Natural killer cell (primary cell): ENCODE measurements at regions not wholly inside any gene's neighbourhood (a gene's known extent, or its start where the extent isn't known, plus 50 kb on each side); places are given as distances from the start of the nearest gene placed in this dataset.

Experiments
- ATAC-seq, 3 donors: fragments of 150-1000 bp in 2 of 3; fragments of 200-7000 bp in 1 of 3; cut with Tn5 transposase; 1 replicate in 1 of 3; 2 replicates in 2 of 3; pipeline ENCODE4 v1.10.0; 2021; ENCODE audit warnings: mild to moderate bottlenecking in 2 of 3, moderate library complexity in 2 of 3
- DNase-seq, 2 donors: peaks; one replicate each; pipeline versions ENCODE4 v3.0.0 to v3.0.0-alpha.2; 2013 to 2021; ENCODE audit warnings: mixed read lengths in 1 of 2
- H3K27ac ChIP-seq: one replicate; pipeline ENCODE4 v1.5.1; 2013; ENCODE audit warnings: mild to moderate bottlenecking, low read length
- H3K27me3 ChIP-seq: one replicate; pipeline ENCODE4 v1.6.1; 2013; ENCODE audit warnings: low read length; ENCODE audit not compliant: control insufficient read depth, insufficient read depth
- H3K36me3 ChIP-seq: one replicate; pipeline ENCODE4 v1.6.1; 2013; ENCODE audit warnings: low read length; ENCODE audit not compliant: control insufficient read depth, insufficient read depth
- H3K4me1 ChIP-seq: one replicate; pipeline ENCODE4 v1.6.1; 2013; ENCODE audit warnings: low read length; ENCODE audit not compliant: control insufficient read depth, insufficient read depth
- H3K4me3 ChIP-seq: one replicate; pipeline ENCODE4 v1.5.1; 2013; ENCODE audit warnings: low read length
- H3K9me3 ChIP-seq: one replicate; pipeline ENCODE4 v1.6.1; 2013; ENCODE audit warnings: low read length; ENCODE audit not compliant: control insufficient read depth, insufficient read depth
- H3K27ac Mint-ChIP-seq, 2 donors: one replicate each; pipeline ENCODE4 v1.8.0; 2022; ENCODE audit warnings: mild to moderate bottlenecking in 2 of 2, mixed read lengths in 2 of 2, moderate library complexity in 1 of 2
- H3K27me3 Mint-ChIP-seq, 2 donors: one replicate each; pipeline ENCODE4 v1.8.0; 2022; ENCODE audit warnings: low read depth in 2 of 2, mixed read lengths in 2 of 2
- H3K36me3 Mint-ChIP-seq: one replicate; pipeline ENCODE4 v1.8.0; 2022; ENCODE audit warnings: mixed read lengths
- H3K4me1 Mint-ChIP-seq, 2 donors: one replicate each; pipeline ENCODE4 v1.8.0; 2022; ENCODE audit warnings: mixed read lengths in 2 of 2
- H3K4me3 Mint-ChIP-seq: one replicate; pipeline ENCODE4 v1.8.0; 2022; ENCODE audit warnings: mild to moderate bottlenecking, moderate library complexity, mixed read lengths
- H3K9me3 Mint-ChIP-seq, 2 donors: one replicate each; pipeline ENCODE4 v1.8.0; 2022; ENCODE audit warnings: mixed read lengths in 2 of 2
- WGBS: methylation state at CpG from one replicate; pipeline ENCODE4 v1.1.7; 2013; ENCODE audit warnings: missing lambda C conversion rate; ENCODE audit not compliant: insufficient coverage; 5-methylcytosine and 5-hydroxymethylcytosine counted together
- intact Hi-C: fragments of 100-400 bp; cut with micrococcal nuclease; formaldehyde crosslinking; loops from one replicate; pipeline ENCODE4 v1.14.2; 2022
- TF ChIP-seq, protein P1 (sequence below): fragments of 200-600 bp; IDR thresholded peaks from one replicate; pipeline ENCODE4 v1.8.0; 2022; ENCODE audit warnings: antibody characterized with exemption

DNA sequence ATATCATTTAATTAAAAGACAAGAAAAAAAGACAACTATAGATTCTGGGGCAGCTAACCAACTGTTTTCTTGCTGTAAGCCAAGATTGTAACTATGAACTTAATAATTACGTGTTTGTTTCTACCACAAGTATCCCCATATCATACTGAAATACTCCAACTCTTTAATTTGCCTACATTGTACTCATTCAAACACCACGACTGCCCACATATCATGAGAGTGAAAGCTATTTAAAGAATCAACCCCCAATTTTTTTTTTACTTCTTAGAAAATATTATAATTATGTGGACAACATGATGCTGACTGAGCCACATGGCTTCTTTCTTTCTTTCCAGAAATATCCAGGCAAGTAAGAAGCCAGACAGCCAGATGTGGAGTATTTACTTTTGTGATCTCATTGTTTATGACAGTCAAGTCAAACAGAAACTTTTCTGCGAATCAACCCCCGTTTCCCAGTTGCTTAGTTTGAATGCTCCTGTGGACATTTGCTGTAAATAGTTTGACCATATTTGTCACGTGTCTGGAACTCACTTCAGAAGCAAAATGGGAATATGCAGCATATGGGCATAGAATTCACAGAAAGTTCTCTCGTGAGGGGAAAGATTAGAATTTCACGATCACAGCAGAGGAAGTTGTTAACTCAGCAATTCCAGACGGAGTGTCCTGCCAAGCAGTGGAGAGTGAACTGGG is 126.8 kb upstream of the PSMD7 start:
- H3K27me3 Mint-ChIP-seq, result peaks cover 0 to 6% of the 10 kb centered on the region in 2 donors
- Histone ChIP-seq H3K4me1 (no peaks in the 10 kb centered on the region), H3K36me3 (no peaks in the 10 kb centered on the region), H3K9me3 (no peaks in the 10 kb centered on the region), H3K4me3 (no peak overlapping the region), H3K27me3 (no peaks in the 10 kb centered on the region), H3K27ac (no peak overlapping the region)
- ATAC-seq, result no peak
- TF ChIP-seq, protein P1, sequence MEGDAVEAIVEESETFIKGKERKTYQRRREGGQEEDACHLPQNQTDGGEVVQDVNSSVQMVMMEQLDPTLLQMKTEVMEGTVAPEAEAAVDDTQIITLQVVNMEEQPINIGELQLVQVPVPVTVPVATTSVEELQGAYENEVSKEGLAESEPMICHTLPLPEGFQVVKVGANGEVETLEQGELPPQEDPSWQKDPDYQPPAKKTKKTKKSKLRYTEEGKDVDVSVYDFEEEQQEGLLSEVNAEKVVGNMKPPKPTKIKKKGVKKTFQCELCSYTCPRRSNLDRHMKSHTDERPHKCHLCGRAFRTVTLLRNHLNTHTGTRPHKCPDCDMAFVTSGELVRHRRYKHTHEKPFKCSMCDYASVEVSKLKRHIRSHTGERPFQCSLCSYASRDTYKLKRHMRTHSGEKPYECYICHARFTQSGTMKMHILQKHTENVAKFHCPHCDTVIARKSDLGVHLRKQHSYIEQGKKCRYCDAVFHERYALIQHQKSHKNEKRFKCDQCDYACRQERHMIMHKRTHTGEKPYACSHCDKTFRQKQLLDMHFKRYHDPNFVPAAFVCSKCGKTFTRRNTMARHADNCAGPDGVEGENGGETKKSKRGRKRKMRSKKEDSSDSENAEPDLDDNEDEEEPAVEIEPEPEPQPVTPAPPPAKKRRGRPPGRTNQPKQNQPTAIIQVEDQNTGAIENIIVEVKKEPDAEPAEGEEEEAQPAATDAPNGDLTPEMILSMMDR, result no peak
- WGBS, result 70% methylated on average over 7 of the region's 8 CpGs
- intact Hi-C loops, result no loop called here
- no peaks in the 10 kb centered on the region for H3K4me1 Mint-ChIP-seq
- no peaks in the 10 kb centered on the region for H3K36me3 Mint-ChIP-seq
- no peak for DNase-seq
- no peak overlapping the region for H3K4me3 Mint-ChIP-seq
- H3K27ac Mint-ChIP-seq, result no peak overlapping the region
- peaks cover 0 to 2% of the 10 kb centered on the region in 2 donors for H3K9me3 Mint-ChIP-seq

DNA sequence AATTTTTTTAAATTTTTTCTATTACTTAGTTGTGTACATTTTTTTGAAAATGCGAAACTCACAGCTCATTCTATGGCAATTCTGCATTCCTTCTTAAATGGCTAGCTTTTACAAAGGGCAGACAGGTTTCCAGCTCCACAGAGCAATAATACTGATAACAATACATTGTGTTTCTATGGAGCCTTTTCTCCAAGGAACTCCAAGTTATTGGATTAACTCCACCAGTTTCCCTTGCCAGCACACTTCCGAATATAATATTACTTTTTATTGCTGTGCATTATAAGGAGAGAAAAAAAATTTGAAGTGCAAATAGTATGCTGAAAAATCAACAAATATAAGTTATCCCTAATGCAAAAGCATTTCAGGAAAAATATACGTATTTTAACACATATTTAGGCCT is 127.5 kb upstream of the PSMD7 start:
- intact Hi-C loops, result no loop called here
- DNase-seq (no peak), ATAC-seq (no peak)
- Histone ChIP-seq H3K4me3 (no peak overlapping the region), H3K36me3 (no peaks in the 10 kb centered on the region), H3K9me3 (no peaks in the 10 kb centered on the region), H3K27me3 (no peaks in the 10 kb centered on the region), H3K4me1 (no peaks in the 10 kb centered on the region), H3K27ac (no peak overlapping the region)
- no peak overlapping the region for H3K4me3 Mint-ChIP-seq
- no peaks in the 10 kb centered on the region for H3K4me1 Mint-ChIP-seq
- H3K27me3 Mint-ChIP-seq, result peaks cover 0 to 4% of the 10 kb centered on the region in 2 donors
- H3K9me3 Mint-ChIP-seq, result peaks cover 0 to 2% of the 10 kb centered on the region in 2 donors
- H3K27ac Mint-ChIP-seq, result no peak overlapping the region
- 75% methylated on average over 1 of the region's 3 CpGs for WGBS
- H3K36me3 Mint-ChIP-seq, result no peaks in the 10 kb centered on the region
- TF ChIP-seq, protein P1, result no peak

DNA sequence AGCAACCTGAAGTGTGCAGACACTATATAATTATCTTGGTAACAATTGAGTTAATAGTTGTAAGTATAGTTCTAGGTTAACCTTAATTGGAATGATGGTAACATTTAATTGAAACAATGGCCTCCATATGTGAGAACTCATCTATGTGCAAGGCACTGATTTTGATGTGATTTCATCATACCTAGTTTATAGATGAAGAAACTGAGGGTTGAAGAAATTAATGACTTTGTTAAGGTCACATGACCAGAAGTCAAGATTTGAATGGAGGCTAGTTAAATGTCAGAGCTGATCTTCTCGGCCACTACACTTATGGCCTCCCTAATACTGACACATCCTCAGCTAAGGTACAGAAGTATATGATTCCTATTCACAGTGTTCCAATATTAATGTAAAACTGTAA is 128.2 kb upstream of the PSMD7 start:
- ATAC-seq (no peak), DNase-seq (no peak)
- peaks cover 0 to 4% of the 10 kb centered on the region in 2 donors for H3K27me3 Mint-ChIP-seq
- no peaks in the 10 kb centered on the region for H3K4me1 ChIP-seq
- H3K36me3 ChIP-seq, result no peaks in the 10 kb centered on the region
- H3K27me3 ChIP-seq, result no peaks in the 10 kb centered on the region
- WGBS, result no CpG with 5 or more reads among the region's 1 CpG
- no peaks in the 10 kb centered on the region for H3K36me3 Mint-ChIP-seq
- no peak overlapping the region for H3K4me3 Mint-ChIP-seq
- H3K4me1 Mint-ChIP-seq, result no peaks in the 10 kb centered on the region
- H3K9me3 ChIP-seq, result no peaks in the 10 kb centered on the region
- no peak overlapping the region for H3K4me3 ChIP-seq
- peaks cover 0 to 2% of the 10 kb centered on the region in 2 donors for H3K9me3 Mint-ChIP-seq
- TF ChIP-seq, protein P1, result no peak
- H3K27ac Mint-ChIP-seq, result no peak overlapping the region
- no peak overlapping the region for H3K27ac ChIP-seq
- intact Hi-C loops, result no loop called here

DNA sequence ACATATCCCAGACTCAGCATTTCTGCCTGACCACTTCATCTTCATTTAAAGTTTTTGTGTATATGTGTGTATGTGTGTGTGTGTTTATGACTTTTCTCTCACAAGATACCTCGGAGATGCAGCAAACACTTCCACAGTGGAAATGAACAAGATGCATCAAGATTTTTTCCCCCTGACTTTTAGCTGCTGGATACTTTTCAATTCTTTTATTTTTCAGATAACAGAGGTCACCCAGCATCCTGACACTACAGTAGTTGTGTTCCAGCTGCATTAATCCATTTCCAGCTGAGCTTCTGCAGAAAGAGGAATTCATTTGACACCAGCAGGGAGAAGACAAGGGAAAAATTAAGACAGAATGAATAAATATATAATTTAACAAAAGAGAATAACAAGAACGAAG is 130.2 kb upstream of the PSMD7 start:
- DNase-seq (no peak), ATAC-seq (no peak)
- Histone ChIP-seq H3K4me1 (no peaks in the 10 kb centered on the region), H3K27ac (no peak overlapping the region), H3K27me3 (no peaks in the 10 kb centered on the region), H3K4me3 (no peak overlapping the region), H3K36me3 (no peaks in the 10 kb centered on the region), H3K9me3 (no peaks in the 10 kb centered on the region)
- peaks cover 3 to 4% of the 10 kb centered on the region in 2 donors for H3K9me3 Mint-ChIP-seq
- TF ChIP-seq, protein P1, result no peak
- WGBS, result 28% methylated on average over 2 of the region's 2 CpGs
- no peak overlapping the region for H3K4me3 Mint-ChIP-seq
- peaks cover 0 to 4% of the 10 kb centered on the region in 2 donors for H3K27me3 Mint-ChIP-seq
- H3K27ac Mint-ChIP-seq, result no peak overlapping the region
- H3K36me3 Mint-ChIP-seq, result no peaks in the 10 kb centered on the region
- intact Hi-C loops, result no loop called here
- H3K4me1 Mint-ChIP-seq, result no peaks in the 10 kb centered on the region
